ENCODE measurements at regions not wholly inside any gene's neighbourhood (a gene's known extent, or its start where the extent isn't known, plus 50 kb on each side); places are given as distances from the start of the nearest gene placed in this dataset.

DNA sequence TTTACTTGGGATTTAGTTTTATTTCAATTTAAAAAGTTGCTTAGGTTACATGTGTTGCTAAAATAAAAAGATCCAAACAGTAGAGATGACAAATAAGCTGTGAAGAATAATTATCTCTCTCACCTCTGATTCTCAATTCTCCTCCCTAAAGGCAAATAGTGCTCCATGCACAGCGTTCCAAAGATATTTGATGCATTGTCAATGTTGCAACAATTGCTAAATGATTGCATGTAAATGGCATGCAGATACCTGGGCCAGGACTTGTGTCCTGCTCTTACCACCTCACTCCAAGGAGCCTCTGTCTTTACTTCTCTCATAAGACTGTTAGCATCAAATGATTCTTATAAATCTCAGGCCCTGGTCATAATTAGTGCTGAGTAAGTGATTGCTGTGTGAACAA is 217.7 kb downstream of the SEC23IP start:
- TF ChIP-seq, protein P1, sequence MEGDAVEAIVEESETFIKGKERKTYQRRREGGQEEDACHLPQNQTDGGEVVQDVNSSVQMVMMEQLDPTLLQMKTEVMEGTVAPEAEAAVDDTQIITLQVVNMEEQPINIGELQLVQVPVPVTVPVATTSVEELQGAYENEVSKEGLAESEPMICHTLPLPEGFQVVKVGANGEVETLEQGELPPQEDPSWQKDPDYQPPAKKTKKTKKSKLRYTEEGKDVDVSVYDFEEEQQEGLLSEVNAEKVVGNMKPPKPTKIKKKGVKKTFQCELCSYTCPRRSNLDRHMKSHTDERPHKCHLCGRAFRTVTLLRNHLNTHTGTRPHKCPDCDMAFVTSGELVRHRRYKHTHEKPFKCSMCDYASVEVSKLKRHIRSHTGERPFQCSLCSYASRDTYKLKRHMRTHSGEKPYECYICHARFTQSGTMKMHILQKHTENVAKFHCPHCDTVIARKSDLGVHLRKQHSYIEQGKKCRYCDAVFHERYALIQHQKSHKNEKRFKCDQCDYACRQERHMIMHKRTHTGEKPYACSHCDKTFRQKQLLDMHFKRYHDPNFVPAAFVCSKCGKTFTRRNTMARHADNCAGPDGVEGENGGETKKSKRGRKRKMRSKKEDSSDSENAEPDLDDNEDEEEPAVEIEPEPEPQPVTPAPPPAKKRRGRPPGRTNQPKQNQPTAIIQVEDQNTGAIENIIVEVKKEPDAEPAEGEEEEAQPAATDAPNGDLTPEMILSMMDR (IDR thresholded peaks at IDR 0.05): no peak
- no peak overlapping the region for H3K4me3 ChIP-seq (ENCODE audit: low read depth, low read length)
- H2AFZ ChIP-seq: no peak overlapping the region
- H3K27ac ChIP-seq: no peak overlapping the region
- no peaks in the 10 kb centered on the region for H3K4me1 ChIP-seq
- no peaks in the 10 kb centered on the region for H3K27me3 ChIP-seq (ENCODE audit: control insufficient read depth, insufficient read depth, low read length)
- H3K9ac ChIP-seq: no peak overlapping the region
- H3K36me3 ChIP-seq (ENCODE audit: control insufficient read depth, insufficient read depth, low read length): no peaks in the 10 kb centered on the region
- no peak overlapping the region for H3K4me2 ChIP-seq (ENCODE audit: low read length)
- no peaks in the 10 kb centered on the region for H3K9me3 ChIP-seq (ENCODE audit: control insufficient read depth, low read length)
- H3K79me2 ChIP-seq: no peaks in the 10 kb centered on the region

DNA sequence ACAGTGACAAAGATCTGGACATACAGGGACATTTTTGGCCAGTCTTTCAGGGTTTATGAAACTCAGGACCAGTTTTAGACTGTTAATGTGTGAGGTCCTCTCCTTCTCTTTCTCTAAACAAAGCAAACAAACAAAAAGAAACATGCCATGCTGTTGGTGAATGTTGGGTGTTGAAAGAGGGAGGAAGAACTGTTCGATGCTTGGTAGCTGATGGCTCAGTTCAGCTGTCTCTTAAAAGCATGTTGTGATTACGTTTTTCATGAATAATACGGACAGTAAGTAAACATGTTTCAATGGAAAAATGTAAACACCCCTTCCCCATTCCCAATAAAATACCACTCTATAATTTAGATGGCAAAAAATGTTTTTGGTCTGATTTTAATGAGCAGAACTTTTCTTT is 219.1 kb downstream of the SEC23IP start:
- Histone ChIP-seq H3K4me2 (ENCODE audit: low read length) (no peak overlapping the region), H3K27ac (no peak overlapping the region)

GRCh38 chr10:120112809-120113208 is 220.3 kb downstream of the SEC23IP start:
- Histone ChIP-seq H3K27me3 (ENCODE audit: control insufficient read depth, insufficient read depth, low read length) (no peaks in the 10 kb centered on the region), H3K4me1 (no peaks in the 10 kb centered on the region), H3K4me2 (ENCODE audit: low read length) (no peak overlapping the region), H3K36me3 (ENCODE audit: control insufficient read depth, insufficient read depth, low read length) (no peaks in the 10 kb centered on the region), H3K9ac (no peak overlapping the region), H3K27ac (no peak overlapping the region), H3K4me3 (ENCODE audit: low read depth, low read length) (no peak overlapping the region), H3K79me2 (no peaks in the 10 kb centered on the region), H2AFZ (no peak overlapping the region), H3K9me3 (ENCODE audit: control insufficient read depth, low read length) (no peaks in the 10 kb centered on the region)
- TF ChIP-seq, protein P1 (IDR thresholded peaks at IDR 0.05): no peak

More for the DNA sequence above, 219.1 kb downstream of the SEC23IP start:
- TF ChIP-seq, protein P1 (IDR thresholded peaks at IDR 0.05): no peak
- no peaks in the 10 kb centered on the region for H3K4me1 ChIP-seq
- no peak overlapping the region for H3K4me3 ChIP-seq (ENCODE audit: low read depth, low read length)
- H2AFZ ChIP-seq: no peak overlapping the region
- no peak overlapping the region for H3K9ac ChIP-seq
- H3K9me3 ChIP-seq (ENCODE audit: control insufficient read depth, low read length): no peaks in the 10 kb centered on the region
- H3K27me3 ChIP-seq (ENCODE audit: control insufficient read depth, insufficient read depth, low read length): no peaks in the 10 kb centered on the region
- H3K79me2 ChIP-seq: no peaks in the 10 kb centered on the region
- no peaks in the 10 kb centered on the region for H3K36me3 ChIP-seq (ENCODE audit: control insufficient read depth, insufficient read depth, low read length)

DNA sequence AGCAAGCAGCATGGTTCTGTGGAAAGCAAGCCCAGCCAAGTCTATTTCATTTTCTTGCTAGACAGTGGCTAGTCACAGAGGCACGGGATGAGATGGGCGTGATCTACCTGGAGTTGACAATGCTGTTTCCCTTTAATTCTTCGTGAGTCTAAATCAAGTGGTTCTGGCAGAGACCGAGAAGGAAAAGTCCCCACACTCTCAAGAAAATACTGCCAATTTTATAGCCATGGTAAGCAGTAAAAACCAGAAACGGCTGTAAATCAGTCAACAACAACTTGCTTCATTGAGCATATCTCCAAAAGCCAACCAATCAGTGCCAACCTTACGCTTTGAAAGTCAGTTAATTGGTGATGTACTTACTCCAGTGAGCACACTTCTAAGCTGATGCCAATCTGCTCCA is 223.4 kb downstream of the SEC23IP start:
- no peak overlapping the region for H2AFZ ChIP-seq
- H3K4me2 ChIP-seq (ENCODE audit: low read length): no peak overlapping the region
- TF ChIP-seq, protein P1 (IDR thresholded peaks at IDR 0.05): no peak
- H3K27me3 ChIP-seq (ENCODE audit: control insufficient read depth, insufficient read depth, low read length): no peaks in the 10 kb centered on the region
- no peaks in the 10 kb centered on the region for H3K4me1 ChIP-seq
- H3K9ac ChIP-seq: no peak overlapping the region
- no peaks in the 10 kb centered on the region for H3K79me2 ChIP-seq
- H3K4me3 ChIP-seq (ENCODE audit: low read depth, low read length): no peak overlapping the region
- no peaks in the 10 kb centered on the region for H3K9me3 ChIP-seq (ENCODE audit: control insufficient read depth, low read length)
- no peaks in the 10 kb centered on the region for H3K36me3 ChIP-seq (ENCODE audit: control insufficient read depth, insufficient read depth, low read length)
- H3K27ac ChIP-seq: no peak overlapping the region

DNA sequence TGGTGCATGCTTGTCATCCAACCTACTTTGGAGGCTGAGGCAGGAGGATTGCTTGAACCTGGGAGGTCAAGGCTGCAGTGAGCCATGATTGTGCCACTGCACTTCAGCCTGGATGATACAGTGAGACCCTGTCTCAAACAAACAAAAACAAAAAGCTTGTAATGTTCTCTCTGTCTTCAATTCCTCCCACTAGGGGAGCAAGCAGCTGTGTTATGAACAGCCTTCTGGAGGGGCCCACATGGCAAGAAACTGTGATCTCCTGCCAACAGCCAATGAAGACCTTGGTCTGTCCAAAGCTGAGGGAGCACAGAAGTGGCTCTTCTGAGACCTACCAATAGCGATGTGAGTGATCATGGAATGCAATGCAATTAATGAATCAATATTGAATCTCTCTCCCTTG is 229.2 kb downstream of the SEC23IP start:
- Histone ChIP-seq H3K27me3 (ENCODE audit: control insufficient read depth, insufficient read depth, low read length) (no peaks in the 10 kb centered on the region), H3K4me1 (no peaks in the 10 kb centered on the region), H3K79me2 (no peaks in the 10 kb centered on the region), H3K4me2 (ENCODE audit: low read length) (no peak overlapping the region), H3K9ac (no peak overlapping the region), H2AFZ (no peak overlapping the region), H3K4me3 (ENCODE audit: low read depth, low read length) (no peak overlapping the region), H3K9me3 (ENCODE audit: control insufficient read depth, low read length) (no peaks in the 10 kb centered on the region), H3K36me3 (ENCODE audit: control insufficient read depth, insufficient read depth, low read length) (no peaks in the 10 kb centered on the region), H3K27ac (no peak overlapping the region)
- TF ChIP-seq, protein P1 (IDR thresholded peaks at IDR 0.05): no peak

Data from parathyroid adenoma (tissue), 2 donors.